Activated B cell treated with CpG ODN at 0.5 μM for 24 hours (primary cell): ENCODE measurements at regions not wholly inside any gene's neighbourhood (a gene's known extent, or its start where the extent isn't known, plus 50 kb on each side); places are given as distances from the start of the nearest gene placed in this dataset.

Source experiments
- ATAC-seq: fragments of 200-7000 bp; cut with Tn5 transposase; one replicate; pipeline ENCODE4 v1.10.0; 2021; ENCODE audit warnings: low read depth, mild to moderate bottlenecking, moderate library complexity
- CTCF ChIA-PET: fragments of 350-600 bp; sonication (Branson Sonifier 250); formaldehyde crosslinking; loops from one replicate; lab custom pipeline; 2021; ENCODE audit warnings: antibody characterized with exemption; lab: Charles Lee
- POLR2A ChIA-PET: fragments of 350-600 bp; sonication (Branson Sonifier 250); formaldehyde crosslinking; loops from one replicate; lab custom pipeline; 2021; ENCODE audit warnings: antibody characterized with exemption; lab: Charles Lee
- DNase-seq: peaks from one replicate; pipeline ENCODE4 v3.0.0; 2022
- H3K27ac Mint-ChIP-seq: one replicate; pipeline ENCODE4 v1.8.0; 2020; ENCODE audit warnings: mixed read lengths
- H3K27me3 Mint-ChIP-seq: one replicate; pipeline ENCODE4 v1.8.0; 2021; ENCODE audit warnings: mixed read lengths
- H3K36me3 Mint-ChIP-seq: one replicate; pipeline ENCODE4 v1.8.0; 2021; ENCODE audit warnings: low read depth, mixed read lengths
- H3K4me1 Mint-ChIP-seq: one replicate; pipeline ENCODE4 v1.8.0; 2021; ENCODE audit warnings: mixed read lengths
- H3K4me3 Mint-ChIP-seq: one replicate; pipeline ENCODE4 v1.8.0; 2020; ENCODE audit warnings: mild to moderate bottlenecking, mixed read lengths
- H3K9me3 Mint-ChIP-seq: one replicate; pipeline ENCODE4 v1.8.0; 2020; ENCODE audit warnings: mixed read lengths
- CTCF ChIP-seq: fragments of 200-600 bp; IDR thresholded peaks from one replicate; pipeline ENCODE4 v1.8.0; 2022; ENCODE audit warnings: antibody characterized with exemption, mild to moderate bottlenecking
- intact Hi-C: fragments of 100-400 bp; cut with micrococcal nuclease; formaldehyde crosslinking; loops from one replicate; pipeline ENCODE4 v1.15.1; 2024

GRCh38 chr12:98297538-98297937 is 217.9 kb upstream of the TMPO start:
- no peak for TF ChIP-seq CTCF
- Mint-ChIP-seq H3K4me3 (no peak overlapping the region), H3K9me3 (no peaks in the 10 kb centered on the region), H3K4me1 (no peaks in the 10 kb centered on the region), H3K27me3 (peaks cover 7% of the 10 kb centered on the region), H3K36me3 (no peaks in the 10 kb centered on the region), H3K27ac (no peak overlapping the region)
- no peak for DNase-seq
- ChIA-PET POLR2A (no interaction called here), CTCF (no interaction called here)
- no peak for ATAC-seq
- intact Hi-C loops: no loop called here

DNA sequence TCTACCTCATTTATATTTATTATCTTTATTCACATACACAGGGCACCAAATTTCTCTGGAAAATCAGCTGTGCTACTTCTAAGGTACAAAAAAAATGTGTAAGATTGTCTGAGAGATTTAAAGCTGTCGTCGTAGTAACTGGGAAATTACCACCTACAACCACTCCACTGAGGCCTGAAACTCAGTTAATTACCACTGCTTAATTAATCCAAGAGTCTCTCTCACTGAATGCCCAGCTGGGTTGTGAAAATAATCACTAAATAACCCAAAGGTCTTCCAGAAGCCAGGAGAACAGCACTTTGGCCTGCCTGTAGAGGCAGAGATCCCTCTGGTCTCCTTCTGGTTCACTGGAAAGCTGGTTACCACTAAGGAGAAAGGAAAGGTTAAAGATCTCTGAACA is 207.2 kb upstream of the TMPO start:
- Mint-ChIP-seq H3K4me3 (no peak overlapping the region), H3K9me3 (no peaks in the 10 kb centered on the region), H3K27ac (no peak overlapping the region), H3K36me3 (no peaks in the 10 kb centered on the region), H3K27me3 (peaks cover 9% of the 10 kb centered on the region), H3K4me1 (no peaks in the 10 kb centered on the region)
- intact Hi-C loops: no loop called here
- ChIA-PET POLR2A (no interaction called here), CTCF (interaction anchor here (1.0 kb wide), 1 partner anchor 8 kb away, joined by 3 read pairs; no protein-coding TSS in a partner anchor)
- ATAC-seq (no peak), DNase-seq (no peak)
- no peak for TF ChIP-seq CTCF

DNA sequence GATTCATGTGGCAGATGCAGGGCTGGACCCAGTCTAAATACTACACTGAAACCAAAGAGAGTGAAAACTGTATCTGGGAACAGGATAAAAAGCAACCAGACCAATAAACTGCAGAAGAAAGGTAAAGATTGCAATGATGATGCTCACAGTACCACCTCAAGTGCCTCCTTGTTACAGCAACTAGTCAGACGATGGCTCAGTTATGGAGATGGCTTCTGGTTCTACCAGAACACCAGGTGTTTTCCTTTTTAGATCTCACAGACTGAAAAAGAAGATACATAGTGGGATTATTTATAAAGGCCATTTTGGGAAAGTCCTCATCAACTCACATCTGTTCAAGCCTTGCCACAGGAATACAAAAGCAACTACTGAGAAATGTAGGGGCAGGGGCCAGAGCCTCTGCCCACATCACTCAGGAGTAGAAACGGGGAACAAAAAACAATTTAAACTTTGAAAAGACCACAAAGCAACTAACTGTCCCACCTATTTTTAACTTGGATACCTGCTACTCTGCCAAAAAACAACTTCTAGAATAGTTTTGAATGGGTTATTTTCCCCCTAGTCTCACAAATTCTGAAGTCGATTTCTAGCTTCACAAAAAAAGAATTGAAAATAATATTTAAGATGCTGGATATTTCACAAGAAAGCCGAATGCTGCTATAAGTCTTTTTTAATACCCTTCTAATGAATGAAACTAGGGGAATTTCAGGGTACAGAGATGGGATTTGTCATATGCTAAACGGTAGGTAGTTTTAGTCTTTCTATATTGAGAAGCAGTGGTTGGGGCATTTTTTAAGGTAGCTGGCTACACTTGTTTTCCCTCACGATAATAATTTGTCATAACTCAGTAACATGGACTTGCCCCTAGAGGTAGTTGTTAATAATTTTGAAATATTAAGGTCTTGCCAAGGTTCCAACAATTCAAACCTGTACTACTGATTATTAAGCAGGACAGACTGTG is 197.2 kb upstream of the TMPO start:
- ATAC-seq (no peak), DNase-seq (no peak)
- Mint-ChIP-seq H3K4me3 (no peak overlapping the region), H3K27me3 (peaks cover 1% of the 10 kb centered on the region), H3K9me3 (no peaks in the 10 kb centered on the region), H3K36me3 (no peaks in the 10 kb centered on the region), H3K4me1 (no peaks in the 10 kb centered on the region), H3K27ac (no peak overlapping the region)
- TF ChIP-seq CTCF: no peak
- intact Hi-C loops: no loop called here
- ChIA-PET POLR2A (no interaction called here), CTCF (no interaction called here)

DNA sequence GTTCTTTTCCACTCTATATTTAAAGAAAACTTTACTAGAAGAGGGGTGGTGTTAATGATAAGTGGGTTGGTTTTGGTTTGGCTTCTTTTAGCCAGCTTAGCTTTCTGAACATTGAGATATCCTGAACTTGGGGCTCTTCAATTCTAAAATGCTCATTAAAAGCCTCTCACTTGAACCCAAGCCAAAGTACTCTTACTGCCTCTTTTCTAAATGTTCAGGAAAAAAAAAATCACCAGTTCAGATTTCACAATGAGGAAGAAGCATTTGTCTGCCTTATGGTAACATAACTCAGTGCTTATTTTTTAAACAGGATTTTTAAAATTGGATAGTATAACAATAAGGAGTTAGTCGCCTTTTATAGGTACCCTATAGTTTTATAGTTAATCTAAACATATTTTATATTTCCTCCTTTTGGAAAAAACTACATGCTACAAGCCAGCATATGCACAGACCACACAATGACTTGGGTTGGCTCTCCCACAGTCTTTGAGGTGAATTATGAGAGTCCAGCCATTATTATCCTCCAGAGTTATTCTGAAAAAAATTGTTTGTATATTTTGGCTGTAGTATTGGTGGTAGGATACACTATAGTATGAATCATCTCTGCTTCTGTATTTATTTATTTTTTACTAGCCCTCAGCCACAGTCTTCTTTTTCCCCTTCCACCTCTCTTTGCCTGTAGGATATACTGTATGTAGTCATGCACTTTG is 195.5 kb upstream of the TMPO start:
- Mint-ChIP-seq H3K27ac (no peak overlapping the region), H3K4me3 (no peak overlapping the region), H3K9me3 (no peaks in the 10 kb centered on the region), H3K27me3 (no peaks in the 10 kb centered on the region), H3K36me3 (no peaks in the 10 kb centered on the region), H3K4me1 (no peaks in the 10 kb centered on the region)
- no peak for DNase-seq
- TF ChIP-seq CTCF: no peak
- POLR2A ChIA-PET: no interaction called here
- intact Hi-C loops: no loop called here
- CTCF ChIA-PET: no interaction called here
- ATAC-seq: no peak

GRCh38 chr12:98325003-98325402 is 190.4 kb upstream of the TMPO start:
- intact Hi-C loops: no loop called here
- no peaks in the 10 kb centered on the region for H3K4me1 Mint-ChIP-seq
- H3K36me3 Mint-ChIP-seq: no peaks in the 10 kb centered on the region
- H3K27ac Mint-ChIP-seq: no peak overlapping the region
- H3K27me3 Mint-ChIP-seq: peaks cover 4% of the 10 kb centered on the region
- DNase-seq (no peak), ATAC-seq (no peak)
- H3K4me3 Mint-ChIP-seq: no peak overlapping the region
- POLR2A ChIA-PET: no interaction called here
- no peaks in the 10 kb centered on the region for H3K9me3 Mint-ChIP-seq
- TF ChIP-seq CTCF: no peak
- CTCF ChIA-PET: no interaction called here
